Nephron (organoid): ENCODE measurements at regions not wholly inside any gene's neighbourhood (a gene's known extent, or its start where the extent isn't known, plus 50 kb on each side); places are given as distances from the start of the nearest gene placed in this dataset.

Source experiments
- H3K27ac Mint-ChIP-seq, 3 experiments: 2 replicates each; pipeline ENCODE4 v1.8.0; 2020; ENCODE audit warnings: mixed read lengths in 3 of 3, mild to moderate bottlenecking in 2 of 3, moderate library complexity in 1 of 3
- H3K27me3 Mint-ChIP-seq: 2 replicates; pipeline ENCODE4 v1.8.0; 2021; ENCODE audit warnings: low read depth, mild to moderate bottlenecking, moderate library complexity, mixed read lengths
- H3K36me3 Mint-ChIP-seq: 2 replicates; pipeline ENCODE4 v1.8.0; 2020; ENCODE audit warnings: low read depth, mixed read lengths
- H3K4me1 Mint-ChIP-seq: 2 replicates; pipeline ENCODE4 v1.8.0; 2020; ENCODE audit warnings: mixed read lengths
- H3K4me3 Mint-ChIP-seq, 3 experiments: 2 replicates each; pipeline ENCODE4 v1.8.0; 2020; ENCODE audit warnings: mild to moderate bottlenecking in 3 of 3, mixed read lengths in 3 of 3, moderate library complexity in 2 of 3
- H3K9me3 Mint-ChIP-seq: 2 replicates; pipeline ENCODE4 v1.8.0; 2020; ENCODE audit warnings: mixed read lengths
- TF ChIP-seq, protein P1 (sequence below), 3 experiments: fragments of 200-600 bp; sonication (generic); IDR thresholded peaks; one replicate each; pipeline ENCODE4 v1.5.0; 2021; ENCODE audit warnings: antibody characterized with exemption in 3 of 3; ENCODE audit not compliant: unreplicated experiment in 3 of 3

DNA sequence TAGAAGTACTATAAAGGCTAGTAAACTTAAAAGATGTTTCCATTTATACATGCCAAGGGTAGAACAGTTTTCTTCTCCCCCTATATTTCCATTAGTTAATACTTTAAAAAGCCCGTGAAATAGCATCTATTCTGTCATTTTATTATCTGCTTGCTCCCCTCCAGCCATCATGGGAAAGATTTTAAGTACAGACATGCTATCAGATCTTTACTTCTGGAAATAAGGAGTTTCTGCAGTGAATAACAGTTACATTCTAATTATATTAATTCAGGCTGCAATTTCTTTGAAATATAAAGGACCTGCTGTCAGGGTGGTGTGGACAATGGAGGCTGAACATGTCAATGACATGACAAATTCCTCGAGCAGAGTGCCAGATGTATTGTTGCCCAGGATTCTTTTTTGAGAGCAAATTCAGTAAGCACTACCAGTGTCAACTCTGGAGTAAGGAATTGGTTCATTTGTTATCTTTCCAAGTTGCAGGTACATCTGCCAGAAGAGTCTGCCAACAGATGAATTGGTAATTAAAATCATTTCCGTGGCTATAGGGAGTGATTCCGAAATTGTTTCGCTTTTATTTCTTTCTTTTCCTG lies 151.3 kb downstream of the BTG1 start:
- Mint-ChIP-seq H3K27ac (no peak overlapping the region), H3K27me3 (no peaks in the 10 kb centered on the region), H3K4me1 (peaks cover 6% of the 10 kb centered on the region), H3K36me3 (peaks cover 3% of the 10 kb centered on the region), H3K9me3 (peaks cover 12% of the 10 kb centered on the region), H3K4me3 (no peak overlapping the region)
- TF ChIP-seq, protein P1, sequence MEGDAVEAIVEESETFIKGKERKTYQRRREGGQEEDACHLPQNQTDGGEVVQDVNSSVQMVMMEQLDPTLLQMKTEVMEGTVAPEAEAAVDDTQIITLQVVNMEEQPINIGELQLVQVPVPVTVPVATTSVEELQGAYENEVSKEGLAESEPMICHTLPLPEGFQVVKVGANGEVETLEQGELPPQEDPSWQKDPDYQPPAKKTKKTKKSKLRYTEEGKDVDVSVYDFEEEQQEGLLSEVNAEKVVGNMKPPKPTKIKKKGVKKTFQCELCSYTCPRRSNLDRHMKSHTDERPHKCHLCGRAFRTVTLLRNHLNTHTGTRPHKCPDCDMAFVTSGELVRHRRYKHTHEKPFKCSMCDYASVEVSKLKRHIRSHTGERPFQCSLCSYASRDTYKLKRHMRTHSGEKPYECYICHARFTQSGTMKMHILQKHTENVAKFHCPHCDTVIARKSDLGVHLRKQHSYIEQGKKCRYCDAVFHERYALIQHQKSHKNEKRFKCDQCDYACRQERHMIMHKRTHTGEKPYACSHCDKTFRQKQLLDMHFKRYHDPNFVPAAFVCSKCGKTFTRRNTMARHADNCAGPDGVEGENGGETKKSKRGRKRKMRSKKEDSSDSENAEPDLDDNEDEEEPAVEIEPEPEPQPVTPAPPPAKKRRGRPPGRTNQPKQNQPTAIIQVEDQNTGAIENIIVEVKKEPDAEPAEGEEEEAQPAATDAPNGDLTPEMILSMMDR (IDR thresholded peaks at IDR 0.05; ENCODE audit: unreplicated experiment in 3 of 3): no peak

DNA sequence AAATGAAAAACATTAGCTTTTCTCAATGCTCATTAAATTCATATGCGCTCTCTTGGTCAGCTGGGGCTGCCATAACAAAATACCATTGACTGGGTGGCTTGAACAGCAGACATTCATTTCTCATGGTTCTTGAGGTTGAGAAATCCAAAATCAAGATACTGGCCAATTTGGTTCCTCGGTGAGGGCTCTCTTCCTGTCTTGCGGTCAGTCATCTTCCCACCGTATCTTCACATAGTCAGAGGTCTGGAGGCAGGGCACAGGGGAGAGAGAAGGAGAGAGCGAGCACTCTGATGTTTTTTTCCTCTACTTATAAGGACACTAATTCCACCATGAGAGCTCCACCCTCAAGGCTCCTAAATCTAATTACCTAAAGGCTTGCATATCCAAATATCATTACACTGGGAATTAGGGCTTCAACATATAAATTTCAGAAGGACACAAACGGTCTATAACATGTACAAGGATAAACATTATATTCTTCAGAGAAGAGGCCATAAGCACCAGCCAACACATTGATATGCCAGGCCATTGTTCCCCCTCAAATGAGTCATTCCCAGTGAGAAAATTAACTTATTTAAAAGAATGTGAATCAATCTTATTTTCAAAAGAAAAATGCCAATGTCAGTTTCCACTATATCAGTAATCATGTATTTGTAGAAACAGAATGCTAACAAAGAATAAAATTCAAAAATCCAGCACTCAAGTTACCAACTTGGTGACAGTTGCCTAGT lies 152.2 kb downstream of the BTG1 start:
- TF ChIP-seq, protein P1 (IDR thresholded peaks at IDR 0.05; ENCODE audit: unreplicated experiment in 3 of 3): no peak
- H3K4me1 Mint-ChIP-seq: peaks cover 9% of the 10 kb centered on the region
- no peak overlapping the region for H3K27ac Mint-ChIP-seq
- no peaks in the 10 kb centered on the region for H3K27me3 Mint-ChIP-seq
- peaks cover 10% of the 10 kb centered on the region for H3K9me3 Mint-ChIP-seq
- H3K4me3 Mint-ChIP-seq: no peak overlapping the region
- H3K36me3 Mint-ChIP-seq: no peaks in the 10 kb centered on the region

DNA sequence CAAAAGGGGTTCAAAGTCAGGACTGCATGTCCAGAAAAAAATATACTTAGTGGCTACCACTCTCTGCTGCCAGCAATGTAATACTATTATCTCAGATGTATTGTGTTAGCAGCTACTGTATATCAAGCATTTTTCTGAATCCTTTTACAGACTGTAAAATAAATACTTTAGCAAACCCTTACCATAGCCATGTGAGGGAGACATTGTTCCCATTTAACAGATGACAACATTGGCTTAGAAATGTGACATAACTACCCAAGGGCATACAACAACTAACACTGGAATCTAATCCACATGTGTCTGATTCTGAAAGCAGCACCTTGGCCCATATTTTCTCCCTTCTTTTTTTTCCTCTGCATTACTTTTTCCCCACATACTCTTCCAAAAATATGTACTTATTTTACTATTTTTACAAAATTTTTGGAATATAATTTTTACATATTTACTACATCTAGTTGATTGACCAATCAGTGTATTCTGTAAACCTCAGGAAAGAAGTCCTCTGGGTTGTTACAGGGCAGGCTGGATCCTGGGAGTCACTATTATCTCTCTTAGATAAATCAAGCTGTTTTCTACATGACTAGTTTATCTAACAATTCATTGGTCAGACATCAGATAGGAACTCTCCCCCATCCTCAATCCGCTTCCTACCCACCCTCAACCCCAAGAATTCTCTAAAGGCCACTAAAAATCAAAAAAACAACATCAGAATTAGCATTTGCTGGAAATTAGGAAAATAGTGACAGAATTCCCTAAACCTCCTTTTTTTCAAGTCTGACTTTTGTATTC lies 154.1 kb downstream of the BTG1 start:
- Mint-ChIP-seq H3K4me1 (peaks cover 21% of the 10 kb centered on the region), H3K36me3 (no peaks in the 10 kb centered on the region), H3K4me3 (no peak overlapping the region), H3K27me3 (no peaks in the 10 kb centered on the region), H3K9me3 (no peaks in the 10 kb centered on the region), H3K27ac (peak overlapping the region; percentile 37 to 63 (median 46))
- TF ChIP-seq, protein P1 (IDR thresholded peaks at IDR 0.05; ENCODE audit: unreplicated experiment in 3 of 3): no peak

DNA sequence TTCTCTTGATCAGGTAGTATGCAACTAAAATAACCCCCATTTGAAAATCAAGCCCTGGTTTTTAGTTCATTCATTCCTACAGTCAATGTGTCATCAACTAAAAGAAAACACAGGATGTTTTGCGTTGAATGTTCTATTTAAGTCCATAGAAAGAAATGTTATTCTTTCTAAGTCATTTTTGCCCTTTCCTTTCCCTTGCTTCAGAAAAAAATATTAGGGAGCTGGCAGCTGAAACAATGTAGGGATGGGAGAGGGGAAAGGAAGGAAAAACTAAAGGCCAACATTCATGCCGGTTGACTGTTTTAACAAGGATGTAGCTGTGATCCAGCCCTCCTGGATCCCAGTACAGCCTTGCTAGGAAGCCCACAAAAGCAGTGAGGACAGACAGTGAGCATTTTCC lies 155.1 kb downstream of the BTG1 start:
- peaks cover 31% of the 10 kb centered on the region for H3K4me1 Mint-ChIP-seq
- H3K27me3 Mint-ChIP-seq: no peaks in the 10 kb centered on the region
- no peaks in the 10 kb centered on the region for H3K36me3 Mint-ChIP-seq
- H3K27ac Mint-ChIP-seq: peak overlapping the region; percentile 72 to 90 (median 74)
- TF ChIP-seq, protein P1 (IDR thresholded peaks at IDR 0.05; ENCODE audit: unreplicated experiment in 3 of 3): no peak
- H3K9me3 Mint-ChIP-seq: no peaks in the 10 kb centered on the region
- no peak overlapping the region for H3K4me3 Mint-ChIP-seq

DNA sequence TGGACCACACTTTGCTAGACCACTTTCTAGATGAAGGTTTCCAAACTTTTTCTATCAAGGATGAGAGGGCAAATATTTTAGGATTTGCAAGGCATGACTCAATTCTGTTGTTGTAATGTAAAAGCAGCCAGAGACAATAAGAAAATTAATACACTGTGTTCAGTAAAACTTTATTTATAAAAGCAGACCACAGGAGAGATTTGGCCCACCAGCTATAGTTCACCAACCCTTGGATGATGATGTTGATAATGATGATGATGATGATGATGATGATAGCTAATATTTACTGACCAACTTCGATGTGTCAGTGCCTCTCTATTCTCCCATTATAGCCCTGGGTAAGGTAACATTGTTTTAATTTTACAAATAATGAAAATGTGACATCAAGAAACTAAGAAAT lies 156.5 kb downstream of the BTG1 start:
- TF ChIP-seq, protein P1 (IDR thresholded peaks at IDR 0.05; ENCODE audit: unreplicated experiment in 3 of 3): no peak
- Mint-ChIP-seq H3K9me3 (no peaks in the 10 kb centered on the region), H3K27ac (no peak overlapping the region), H3K27me3 (no peaks in the 10 kb centered on the region), H3K4me1 (peaks cover 42% of the 10 kb centered on the region), H3K4me3 (no peak overlapping the region), H3K36me3 (no peaks in the 10 kb centered on the region)
